ENCODE measurements at regions not wholly inside any gene's neighbourhood (a gene's known extent, or its start where the extent isn't known, plus 50 kb on each side); places are given as distances from the start of the nearest gene placed in this dataset.

- dilution Hi-C loops (cut with HindIII; ENCODE audit: low sequenced_read_pairs, unreplicated experiment) (no loop called here), in situ Hi-C loops (cut with MboI; ENCODE audit: low sequenced_read_pairs) (no loop called here), intact Hi-C loops (cut with micrococcal nuclease) (no loop called here)
- no peak overlapping the region for H2BK15ac ChIP-seq (ENCODE audit: low read depth, low read length)
- DNase-seq (no peak), ATAC-seq (ENCODE audit: low read depth) (no peak)
- no peaks in the 10 kb centered on the region for H3K9me1 ChIP-seq (ENCODE audit: insufficient read depth, low read length)
- BruUV-seq (replicated peaks): no TSS peak
- H2AFZ ChIP-seq (replicated peaks; ENCODE audit: low read length, poor library complexity): no peak overlapping the region
- no peak overlapping the region for H2BK20ac ChIP-seq (ENCODE audit: low read depth, low read length)
- no peak overlapping the region for H3K18ac ChIP-seq (ENCODE audit: low read depth, low read length)
- ChIA-PET POLR2A (ENCODE audit: unreplicated experiment) (no interaction called here), CTCF (no interaction called here)
- no peak overlapping the region for H3K56ac ChIP-seq (ENCODE audit: extremely low read depth, insufficient read depth, low read length)
- no peak overlapping the region for H2BK120ac ChIP-seq (ENCODE audit: low read depth, low read length)
- no peak overlapping the region for H2BK5ac ChIP-seq (ENCODE audit: low read depth, low read length, poor library complexity, severe bottlenecking)
- H3K36me3 ChIP-seq (ENCODE audit: control insufficient read depth, insufficient read depth, low read length): no peaks in the 10 kb centered on the region
- no CpG with 5 or more reads among the region's 1 CpG for WGBS, 2 experiments (ENCODE audit: extremely low coverage in 2 of 2, insufficient read length in 1 of 2)
- H3K4me2 ChIP-seq (ENCODE audit: low read depth, low read length): no peak overlapping the region
- no peaks in the 10 kb centered on the region for H3K4me1 ChIP-seq (ENCODE audit: control insufficient read depth, insufficient read depth, low read length)
- no peak overlapping the region for H3K14ac ChIP-seq (replicated peaks; ENCODE audit: low read depth, low read length)
- no peak overlapping the region for H3K4ac ChIP-seq (ENCODE audit: low read depth, low read length)
- H2AK9ac ChIP-seq (replicated peaks; ENCODE audit: low read depth, low read length, poor library complexity): no peak overlapping the region
- H4K5ac ChIP-seq (ENCODE audit: low read depth, low read length): no peak overlapping the region
- H3K27me3 ChIP-seq (ENCODE audit: control insufficient read depth, insufficient read depth, low read length): no peaks in the 10 kb centered on the region
- H3K4me3 ChIP-seq (ENCODE audit: insufficient read depth, low read depth, low read length): no peak overlapping the region
- TF ChIP-seq RFX5 (IDR thresholded peaks at IDR 0.05; ENCODE audit: low read depth, low read length) (no peak), POLR2A (IDR thresholded peaks at IDR 0.05; ENCODE audit: low read depth, low read length) (no peak), CTCF (conservative IDR thresholded peaks at IDR 0.05; ENCODE audit: low read depth, low read length) (no peak), SMC3 (IDR thresholded peaks at IDR 0.05; ENCODE audit: low read depth, low read length) (no peak), MXI1 (IDR thresholded peaks at IDR 0.05; ENCODE audit: borderline replicate concordance, low read depth, low read length) (no peak), USF2 (IDR thresholded peaks at IDR 0.05; ENCODE audit: low read depth, low read length) (no peak), ELK1 (IDR thresholded peaks at IDR 0.05; ENCODE audit: borderline replicate concordance, low read depth, low read length) (no peak), RCOR1 (IDR thresholded peaks at IDR 0.05; ENCODE audit: insufficient replicate concordance, low read length) (no peak), MAZ (IDR thresholded peaks at IDR 0.05; ENCODE audit: borderline replicate concordance, low read depth, low read length) (no peak), RAD21 (IDR thresholded peaks at IDR 0.05; ENCODE audit: low read length) (no peak), CEBPB (IDR thresholded peaks at IDR 0.05; ENCODE audit: low read depth, low read length) (no peak), FOS (IDR thresholded peaks at IDR 0.05; ENCODE audit: low read depth, low read length) (no peak), NFE2L2 (IDR thresholded peaks at IDR 0.05; ENCODE audit: low read depth, low read length) (no peak)
- H3K27ac ChIP-seq (ENCODE audit: insufficient read depth, low read length): no peak overlapping the region
- H3K9ac ChIP-seq (ENCODE audit: low read depth, low read length): no peak overlapping the region
- H3K79me1 ChIP-seq (ENCODE audit: low read depth in 1 of 2, low read length in 2 of 2): no peaks in the 10 kb centered on the region
- no peak overlapping the region for H2AK5ac ChIP-seq (ENCODE audit: low read depth, low read length)
- no peak overlapping the region for H3K23ac ChIP-seq (ENCODE audit: low read depth, low read length)
- H4K91ac ChIP-seq (ENCODE audit: insufficient read depth, low read depth, low read length): no peak overlapping the region
- H4K20me1 ChIP-seq (ENCODE audit: insufficient read depth, low read length): no peaks in the 10 kb centered on the region
- no peak overlapping the region for H4K8ac ChIP-seq (ENCODE audit: low read depth in 2 of 2, low read length in 2 of 2)
- peaks cover 47% of the 10 kb centered on the region for H3K9me3 ChIP-seq (ENCODE audit: control insufficient read depth, insufficient read depth, low read length)
Observed at GRCh38 chr7:156102267-156102666, 290.0 kb upstream of the SHH start.
